Type B pancreatic cell (in vitro differentiated cells): ENCODE measurements at regions not wholly inside any gene's neighbourhood (a gene's known extent, or its start where the extent isn't known, plus 50 kb on each side); places are given as distances from the start of the nearest gene placed in this dataset.
A peak's percentile ranks its signal among the peaks of the same experiment; 100 is the strongest.

Experiments
- DNase-seq: peaks from one replicate; pipeline ENCODE4 v3.0.0; 2021; ENCODE audit warnings: mixed read lengths; ENCODE audit not compliant: unreplicated experiment; ENCODE audit errors: extremely low spot score
- H3K27ac Mint-ChIP-seq: 2 replicates; pipeline ENCODE4 v1.8.0; 2021; ENCODE audit warnings: mild to moderate bottlenecking, mixed read lengths
- H3K27me3 Mint-ChIP-seq: 2 replicates; pipeline ENCODE4 v1.8.0; 2021; ENCODE audit warnings: mixed read lengths
- H3K36me3 Mint-ChIP-seq: 2 replicates; pipeline ENCODE4 v1.8.0; 2021; ENCODE audit warnings: mixed read lengths
- H3K4me1 Mint-ChIP-seq: one replicate; pipeline ENCODE4 v1.8.0; 2021; ENCODE audit warnings: mixed read lengths; ENCODE audit not compliant: unreplicated experiment
- H3K4me3 Mint-ChIP-seq: 2 replicates; pipeline ENCODE4 v1.8.0; 2021; ENCODE audit warnings: mild to moderate bottlenecking, mixed read lengths
- H3K9me3 Mint-ChIP-seq: 2 replicates; pipeline ENCODE4 v1.8.0; 2021; ENCODE audit warnings: mixed read lengths
- TF ChIP-seq, protein P1 (sequence below): fragments of 200-600 bp; sonication (generic); conservative IDR thresholded peaks from 2 replicates; pipeline ENCODE4 v1.5.0; 2021; ENCODE audit warnings: antibody characterized with exemption, mild to moderate bottlenecking

- no peak overlapping the region for H3K4me3 Mint-ChIP-seq
- no peaks in the 10 kb centered on the region for H3K4me1 Mint-ChIP-seq
- H3K27ac Mint-ChIP-seq = no peak overlapping the region
- TF ChIP-seq, protein P1, sequence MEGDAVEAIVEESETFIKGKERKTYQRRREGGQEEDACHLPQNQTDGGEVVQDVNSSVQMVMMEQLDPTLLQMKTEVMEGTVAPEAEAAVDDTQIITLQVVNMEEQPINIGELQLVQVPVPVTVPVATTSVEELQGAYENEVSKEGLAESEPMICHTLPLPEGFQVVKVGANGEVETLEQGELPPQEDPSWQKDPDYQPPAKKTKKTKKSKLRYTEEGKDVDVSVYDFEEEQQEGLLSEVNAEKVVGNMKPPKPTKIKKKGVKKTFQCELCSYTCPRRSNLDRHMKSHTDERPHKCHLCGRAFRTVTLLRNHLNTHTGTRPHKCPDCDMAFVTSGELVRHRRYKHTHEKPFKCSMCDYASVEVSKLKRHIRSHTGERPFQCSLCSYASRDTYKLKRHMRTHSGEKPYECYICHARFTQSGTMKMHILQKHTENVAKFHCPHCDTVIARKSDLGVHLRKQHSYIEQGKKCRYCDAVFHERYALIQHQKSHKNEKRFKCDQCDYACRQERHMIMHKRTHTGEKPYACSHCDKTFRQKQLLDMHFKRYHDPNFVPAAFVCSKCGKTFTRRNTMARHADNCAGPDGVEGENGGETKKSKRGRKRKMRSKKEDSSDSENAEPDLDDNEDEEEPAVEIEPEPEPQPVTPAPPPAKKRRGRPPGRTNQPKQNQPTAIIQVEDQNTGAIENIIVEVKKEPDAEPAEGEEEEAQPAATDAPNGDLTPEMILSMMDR = no peak
- peaks cover 5% of the 10 kb centered on the region for H3K27me3 Mint-ChIP-seq
- no peak for DNase-seq
- no peaks in the 10 kb centered on the region for H3K36me3 Mint-ChIP-seq
- H3K9me3 Mint-ChIP-seq = no peaks in the 10 kb centered on the region
These were observed 618.8 kb upstream of the NRXN1 start for GRCh38 chr2:51650769-51651168.

DNA sequence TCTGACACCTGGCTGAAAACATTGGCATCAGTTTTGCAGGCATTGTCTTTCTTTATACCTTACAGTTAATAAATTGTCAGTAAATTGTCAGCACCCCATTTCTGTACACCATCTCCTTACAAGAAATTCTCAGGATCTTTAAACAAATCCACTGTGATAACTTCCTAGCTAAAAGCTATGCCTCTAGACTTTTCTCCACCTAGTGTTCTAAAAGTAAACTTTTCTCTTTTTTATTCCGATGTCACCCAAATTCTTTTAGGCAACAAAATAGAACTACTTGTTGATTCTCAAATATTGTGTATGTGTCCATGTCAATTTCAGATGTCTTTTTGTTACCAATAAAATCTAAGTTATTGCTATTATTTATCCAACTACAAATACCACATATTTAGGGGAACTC, 617.4 kb upstream of the NRXN1 start:
- no peak for DNase-seq
- no peaks in the 10 kb centered on the region for H3K36me3 Mint-ChIP-seq
- no peak overlapping the region for H3K4me3 Mint-ChIP-seq
- TF ChIP-seq, protein P1 = peak; percentile 48
- no peaks in the 10 kb centered on the region for H3K9me3 Mint-ChIP-seq
- H3K27ac Mint-ChIP-seq = no peak overlapping the region
- H3K4me1 Mint-ChIP-seq = no peaks in the 10 kb centered on the region
- H3K27me3 Mint-ChIP-seq = peaks cover 5% of the 10 kb centered on the region

- DNase-seq = no peak
- Mint-ChIP-seq H3K27me3 (no peaks in the 10 kb centered on the region), H3K4me1 (no peaks in the 10 kb centered on the region), H3K4me3 (no peak overlapping the region), H3K9me3 (no peaks in the 10 kb centered on the region), H3K36me3 (no peaks in the 10 kb centered on the region), H3K27ac (no peak overlapping the region)
- TF ChIP-seq, protein P1 = no peak
These were observed 606.9 kb upstream of the NRXN1 start for GRCh38 chr2:51638811-51639210.

DNA sequence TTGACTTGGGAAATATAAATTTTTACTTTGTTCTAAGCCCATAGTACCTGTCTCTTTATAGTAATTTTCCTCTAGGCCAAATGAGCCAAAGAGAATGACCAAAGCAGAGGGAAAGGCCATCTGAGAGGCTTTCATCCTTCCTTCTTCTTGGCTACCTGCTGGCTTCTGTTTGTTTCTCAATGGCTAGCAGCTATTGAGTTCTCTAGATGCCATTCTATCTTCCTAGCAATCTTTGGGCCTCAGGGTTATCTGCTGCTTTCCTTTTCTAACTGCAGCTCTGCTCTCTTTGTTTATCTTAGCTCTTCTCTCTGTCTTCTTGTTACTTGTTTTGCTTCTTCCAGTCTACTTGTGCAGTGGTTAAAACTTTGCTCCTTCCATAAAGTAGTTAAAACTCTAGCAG, 601.1 kb upstream of the NRXN1 start:
- no peak overlapping the region for H3K27ac Mint-ChIP-seq
- no peak overlapping the region for H3K4me3 Mint-ChIP-seq
- no peaks in the 10 kb centered on the region for H3K27me3 Mint-ChIP-seq
- no peaks in the 10 kb centered on the region for H3K4me1 Mint-ChIP-seq
- H3K9me3 Mint-ChIP-seq = no peaks in the 10 kb centered on the region
- no peaks in the 10 kb centered on the region for H3K36me3 Mint-ChIP-seq
- DNase-seq = no peak
- TF ChIP-seq, protein P1 = no peak

DNA sequence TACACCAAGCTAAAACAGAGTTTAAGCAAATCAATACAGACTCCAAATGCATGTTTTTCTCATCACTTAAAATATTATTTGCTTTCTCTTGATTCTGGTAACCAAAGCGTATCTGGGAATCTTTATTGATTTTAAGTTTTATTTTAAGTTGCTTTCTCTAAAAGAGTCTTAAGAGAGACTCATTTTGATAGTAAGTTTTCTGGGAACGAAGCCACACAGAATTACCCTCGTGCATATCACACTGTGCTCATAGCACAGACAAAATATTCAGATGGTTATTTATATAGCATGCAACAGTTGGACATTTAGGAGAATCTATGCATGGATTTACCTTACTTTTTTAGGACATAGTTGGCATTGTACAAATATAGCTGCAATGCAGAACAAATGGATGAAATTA, 597.5 kb upstream of the NRXN1 start:
- Mint-ChIP-seq H3K4me3 (no peak overlapping the region), H3K36me3 (no peaks in the 10 kb centered on the region), H3K27ac (no peak overlapping the region), H3K9me3 (peaks cover 5% of the 10 kb centered on the region), H3K27me3 (no peaks in the 10 kb centered on the region), H3K4me1 (no peaks in the 10 kb centered on the region)
- TF ChIP-seq, protein P1 = no peak
- DNase-seq = no peak

DNA sequence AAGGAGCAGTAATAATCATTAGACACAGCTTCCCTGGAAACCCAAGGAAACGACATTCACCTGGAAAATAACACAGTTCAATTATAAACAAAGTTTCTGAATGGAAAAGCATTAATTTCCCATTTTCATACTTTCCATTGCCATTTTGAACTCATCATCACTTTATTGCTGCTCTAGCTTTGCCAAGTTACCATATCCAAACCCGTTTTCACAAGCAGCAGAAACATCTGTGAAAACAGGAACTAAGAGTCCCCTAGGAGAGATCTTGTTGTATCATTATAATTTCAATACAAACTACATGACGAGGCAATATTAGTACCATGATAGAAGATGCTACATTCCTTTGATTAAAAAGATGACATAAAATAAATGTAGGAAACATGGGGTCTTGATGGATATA, 597.0 kb upstream of the NRXN1 start:
- Mint-ChIP-seq H3K36me3 (no peaks in the 10 kb centered on the region), H3K4me1 (no peaks in the 10 kb centered on the region), H3K4me3 (no peak overlapping the region), H3K27me3 (no peaks in the 10 kb centered on the region), H3K9me3 (peaks cover 5% of the 10 kb centered on the region), H3K27ac (no peak overlapping the region)
- TF ChIP-seq, protein P1 = no peak
- DNase-seq = no peak
